Esophagus squamous epithelium (tissue), 4 donors: ENCODE measurements at regions not wholly inside any gene's neighbourhood (a gene's known extent, or its start where the extent isn't known, plus 50 kb on each side); places are given as distances from the start of the nearest gene placed in this dataset.

Experiments used
- CTCF ChIP-seq, 6 experiments: fragments of 450-650 bp in 4 of 6; fragments of 200-600 bp in 2 of 6; sonication (generic) in 2 of 6; IDR thresholded peaks; one replicate each; pipeline ENCODE4 v1.5.1; 2016 to 2019; ENCODE audit warnings: antibody characterized with exemption in 6 of 6, mild to moderate bottlenecking in 4 of 6, moderate library complexity in 4 of 6
- POLR2A ChIP-seq, 4 donors: fragments of 450-650 bp; IDR thresholded peaks; one replicate each; pipeline ENCODE4 v1.6.1; 2017; ENCODE audit warnings: antibody characterized with exemption in 4 of 4, mild to moderate bottlenecking in 4 of 4, moderate library complexity in 3 of 4

GRCh38 chrX:1009771-1010170, 202.7 kb downstream of the CRLF2 start:
- no peak for TF ChIP-seq CTCF (IDR thresholded peaks at IDR 0.05)
- TF ChIP-seq POLR2A (IDR thresholded peaks at IDR 0.05) = no peak
